GM12874 (cell line): ENCODE measurements at regions not wholly inside any gene's neighbourhood (a gene's known extent, or its start where the extent isn't known, plus 50 kb on each side); places are given as distances from the start of the nearest gene placed in this dataset.

ENCODE experiments used
- TF ChIP-seq, protein P1 (sequence below): IDR thresholded peaks from 2 replicates; pipeline ENCODE4 v1.5.1; 2011; ENCODE audit warnings: low read depth, mild to moderate bottlenecking, control low read depth, low read length, moderate library complexity; ENCODE audit not compliant: insufficient read depth

DNA sequence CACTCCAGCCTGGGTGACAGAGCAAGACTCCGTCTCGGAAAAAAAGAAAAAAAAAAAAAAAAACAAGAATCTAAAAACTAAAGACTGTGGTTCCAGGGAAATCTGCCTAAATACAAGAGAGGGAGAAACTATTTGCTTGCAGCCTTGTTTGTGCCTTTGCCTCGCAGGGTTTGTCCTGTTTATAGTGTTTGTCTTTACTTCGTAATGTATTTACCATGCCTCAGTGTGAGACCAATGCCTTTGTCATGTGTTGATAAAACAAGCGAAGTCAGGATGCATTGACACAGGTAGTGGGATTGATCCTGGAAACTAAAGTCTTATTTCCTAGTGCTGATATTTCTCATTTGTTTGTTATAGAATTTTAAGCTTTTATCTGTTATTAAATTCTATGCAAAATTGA lies 199.0 kb downstream of the EXOC5 start:
- TF ChIP-seq, protein P1, sequence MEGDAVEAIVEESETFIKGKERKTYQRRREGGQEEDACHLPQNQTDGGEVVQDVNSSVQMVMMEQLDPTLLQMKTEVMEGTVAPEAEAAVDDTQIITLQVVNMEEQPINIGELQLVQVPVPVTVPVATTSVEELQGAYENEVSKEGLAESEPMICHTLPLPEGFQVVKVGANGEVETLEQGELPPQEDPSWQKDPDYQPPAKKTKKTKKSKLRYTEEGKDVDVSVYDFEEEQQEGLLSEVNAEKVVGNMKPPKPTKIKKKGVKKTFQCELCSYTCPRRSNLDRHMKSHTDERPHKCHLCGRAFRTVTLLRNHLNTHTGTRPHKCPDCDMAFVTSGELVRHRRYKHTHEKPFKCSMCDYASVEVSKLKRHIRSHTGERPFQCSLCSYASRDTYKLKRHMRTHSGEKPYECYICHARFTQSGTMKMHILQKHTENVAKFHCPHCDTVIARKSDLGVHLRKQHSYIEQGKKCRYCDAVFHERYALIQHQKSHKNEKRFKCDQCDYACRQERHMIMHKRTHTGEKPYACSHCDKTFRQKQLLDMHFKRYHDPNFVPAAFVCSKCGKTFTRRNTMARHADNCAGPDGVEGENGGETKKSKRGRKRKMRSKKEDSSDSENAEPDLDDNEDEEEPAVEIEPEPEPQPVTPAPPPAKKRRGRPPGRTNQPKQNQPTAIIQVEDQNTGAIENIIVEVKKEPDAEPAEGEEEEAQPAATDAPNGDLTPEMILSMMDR: no peak

DNA sequence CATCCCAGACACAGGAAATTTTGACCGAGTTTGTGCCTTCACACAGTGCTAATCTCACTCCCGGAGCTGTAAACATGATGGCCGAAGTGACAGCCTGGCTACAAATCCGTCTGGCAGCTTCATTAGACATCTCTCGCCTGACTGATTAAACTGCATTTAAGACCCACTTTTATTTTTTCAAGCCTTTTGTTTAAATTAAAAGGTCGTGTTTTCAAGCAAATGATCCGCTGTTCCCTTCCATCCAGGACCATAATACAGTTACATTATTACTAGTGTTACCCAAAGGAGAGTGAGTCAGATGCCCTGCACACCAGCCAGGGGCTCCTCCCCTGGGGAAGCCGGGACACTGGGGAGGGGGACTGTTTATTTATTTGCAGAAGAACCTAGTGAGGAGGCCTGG lies 200.2 kb downstream of the EXOC5 start:
- TF ChIP-seq, protein P1: no peak

DNA sequence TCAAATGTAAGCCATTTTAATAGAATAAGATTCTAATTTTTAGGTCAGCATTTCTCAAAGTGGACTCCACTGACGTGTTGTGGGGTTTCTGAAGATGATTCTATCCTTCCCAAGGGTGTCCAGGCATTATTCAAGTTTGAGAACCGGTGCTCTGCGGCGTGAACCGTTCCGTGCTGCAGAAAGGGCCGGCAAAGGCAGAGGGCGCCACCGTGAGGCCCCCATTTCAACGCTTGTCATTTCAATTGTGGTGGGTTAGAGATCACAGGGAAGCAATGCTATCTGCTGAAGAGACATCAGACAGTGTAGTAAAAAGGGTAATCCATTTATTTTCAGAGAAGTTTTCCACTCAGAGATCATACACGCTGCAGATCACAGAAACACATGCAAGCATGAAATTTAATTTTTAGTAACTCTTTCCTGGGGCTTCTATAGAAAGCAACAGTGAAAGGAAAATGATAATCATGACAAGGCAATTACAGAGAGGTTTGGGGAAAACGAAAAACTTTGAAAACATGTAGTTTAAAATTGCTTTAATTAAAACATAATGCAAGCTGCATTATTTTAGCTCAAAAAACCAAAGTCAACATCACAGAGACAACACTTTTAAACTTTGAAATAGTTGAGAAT lies 201.7 kb downstream of the EXOC5 start:
- TF ChIP-seq, protein P1: peak; percentile 67

DNA sequence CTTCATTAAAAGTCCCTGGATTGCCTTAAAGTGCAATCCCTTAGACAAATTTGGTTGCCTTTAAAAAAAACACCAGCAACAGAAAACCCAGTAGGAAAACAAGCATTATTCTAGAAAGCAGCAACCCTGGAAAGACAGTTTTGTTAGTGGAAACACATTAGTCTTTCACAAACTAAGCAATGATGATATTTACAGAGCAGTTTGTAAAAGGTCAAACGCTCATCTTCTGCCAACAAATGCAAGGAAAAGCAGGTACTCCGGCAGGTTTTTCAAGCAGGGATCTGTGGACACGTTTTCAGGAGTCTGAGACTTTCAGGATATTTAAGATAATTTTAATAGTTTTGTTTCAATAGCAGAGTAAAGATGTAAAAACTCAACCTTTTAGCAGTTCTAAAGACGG lies 202.2 kb downstream of the EXOC5 start:
- TF ChIP-seq, protein P1: no peak

DNA sequence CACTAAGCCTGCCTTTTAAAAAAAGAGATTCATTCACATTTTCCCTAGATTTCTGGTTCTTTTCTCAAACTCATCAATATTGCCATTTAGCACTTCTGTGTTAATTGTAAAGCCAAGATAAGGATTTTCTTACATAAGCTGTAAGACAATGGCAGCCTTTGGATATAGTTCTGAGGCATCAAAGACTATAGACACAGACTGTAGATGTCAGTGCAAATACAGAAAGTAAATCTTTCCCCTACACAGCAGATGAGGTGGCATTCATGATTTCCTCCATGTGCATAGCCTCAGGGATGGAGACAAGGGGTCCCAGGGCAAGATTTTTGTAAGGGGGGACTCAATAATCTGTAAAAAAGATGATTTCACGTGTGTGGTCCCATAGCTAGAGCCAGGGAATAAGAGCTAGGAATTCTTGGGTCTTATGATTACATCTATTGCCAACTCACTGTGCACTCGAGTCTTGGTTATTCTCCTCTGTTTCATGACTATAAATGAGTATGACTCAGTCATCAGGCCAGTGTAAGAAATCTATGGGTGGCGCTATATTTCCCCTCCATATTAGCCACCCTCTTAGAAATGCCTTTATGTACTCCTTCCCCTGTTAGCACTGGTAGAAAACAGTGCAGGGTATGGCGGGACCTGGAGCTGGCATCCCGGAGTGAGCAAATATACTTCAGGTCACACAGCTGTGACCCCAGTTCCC lies 207.5 kb downstream of the EXOC5 start:
- TF ChIP-seq, protein P1: no peak

DNA sequence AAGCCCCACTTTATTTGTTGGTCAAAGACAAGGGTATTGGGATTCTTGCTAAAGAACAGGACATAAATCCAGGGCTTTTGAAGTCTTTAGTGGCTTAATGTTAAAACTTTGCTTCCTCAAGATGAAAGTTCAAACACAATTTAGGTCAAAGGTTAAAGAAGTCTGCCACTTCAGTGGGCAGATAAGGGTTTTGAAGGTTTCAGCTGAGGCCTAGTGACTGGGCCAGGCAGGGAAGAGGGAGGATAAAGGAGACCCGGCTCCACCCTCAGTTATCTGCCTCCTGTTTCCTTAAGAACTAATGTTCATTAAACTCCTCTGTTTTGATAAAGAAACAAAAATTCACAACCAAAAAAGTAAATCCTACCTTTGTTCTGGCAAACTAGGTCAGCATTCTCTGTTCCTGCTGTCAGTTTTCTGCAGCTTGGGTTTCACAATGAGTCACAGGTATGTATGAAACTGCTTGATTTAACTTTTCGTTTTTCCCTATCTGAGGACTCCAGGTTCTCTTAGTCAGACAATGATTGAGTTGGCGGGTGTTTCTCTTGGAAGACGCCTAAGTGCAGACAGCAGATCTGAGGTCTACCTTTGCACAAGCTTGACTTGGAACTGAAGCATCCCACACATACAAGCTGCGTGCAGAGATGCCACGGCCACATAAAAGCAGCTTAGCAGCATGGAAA lies 208.3 kb downstream of the EXOC5 start:
- TF ChIP-seq, protein P1: no peak

DNA sequence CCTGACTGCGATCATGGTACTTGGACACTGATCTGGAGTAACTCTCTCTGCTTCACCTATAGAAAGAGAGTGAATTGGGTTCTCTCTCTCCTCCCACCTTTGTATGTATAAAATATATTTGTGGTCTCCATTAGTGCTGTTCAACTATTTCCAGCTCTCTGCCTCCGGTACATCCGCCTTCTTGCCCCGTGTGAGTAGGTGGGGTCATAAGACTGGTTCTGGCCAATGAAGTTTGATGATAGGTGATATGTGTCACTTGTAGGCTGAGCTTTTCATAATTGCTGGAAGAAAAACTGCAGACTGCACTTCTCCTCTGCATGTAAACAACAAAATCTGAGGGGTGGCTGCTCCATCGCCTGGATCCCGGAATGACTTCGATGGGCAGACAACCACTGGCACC lies 210.4 kb downstream of the EXOC5 start:
- TF ChIP-seq, protein P1: no peak
